SK-N-SH (cell line): ENCODE measurements at regions not wholly inside any gene's neighbourhood (a gene's known extent, or its start where the extent isn't known, plus 50 kb on each side); places are given as distances from the start of the nearest gene placed in this dataset.

Source experiments
- CTCF ChIA-PET: fragments of 300-600, 350-600 bp; formaldehyde crosslinking; extraction: SDS; loops from one replicate; lab custom pipeline; 2021; lab: Yijun Ruan, JAX
- POLR2A ChIA-PET: fragments of 350-600 bp; sonication (Branson Sonifier 250); formaldehyde crosslinking; extraction: SDS; loops from one replicate; lab custom pipeline; 2020; ENCODE audit warnings: antibody characterized with exemption, inconsistent platforms; lab: Yijun Ruan, JAX
- DNase-seq: peaks from one replicate; pipeline ENCODE4 v3.0.0; 2012
- H2AFZ ChIP-seq: fragments of 200-600 bp; sonication (generic); 2 replicates; pipeline ENCODE4 v1.8.1; 2016; ENCODE audit warnings: antibody characterized with exemption, mild to moderate bottlenecking, low read depth
- H3F3A ChIP-seq: fragments of 200-600 bp; sonication (generic); replicated peaks from 2 replicates; pipeline ENCODE3; 2016; ENCODE audit warnings: antibody characterized with exemption, mild to moderate bottlenecking; ENCODE audit not compliant: insufficient read depth
- H3K27ac ChIP-seq, 2 experiments: fragments of 200-500 bp in 1 of 2; fragments of 200-600 bp in 1 of 2; sonication (Bioruptor generic) in 1 of 2; sonication (generic), shearing (Covaris generic) in 1 of 2; 2 replicates each; pipeline versions ENCODE4 v1.5.1 to v1.6.1; 2014 to 2016; ENCODE audit warnings: low read depth in 2 of 2, inconsistent platforms in 1 of 2, low read length in 1 of 2, mild to moderate bottlenecking in 1 of 2, mixed read lengths in 1 of 2
- H3K27me3 ChIP-seq: fragments of 200-600 bp; sonication (generic), shearing (Covaris generic); 2 replicates; pipeline ENCODE4 v1.6.1; 2016; ENCODE audit warnings: mixed run types; ENCODE audit not compliant: insufficient read depth
- H3K36me3 ChIP-seq, 2 experiments: fragments of 200-500 bp in 1 of 2; fragments of 200-600 bp in 1 of 2; sonication (Bioruptor generic) in 1 of 2; sonication (generic) in 1 of 2; replicated peaks in 1 of 2; 2 replicates each; pipeline versions ENCODE3 to v1.5.1; 2014 to 2016; ENCODE audit warnings: low read length in 1 of 2, mild to moderate bottlenecking in 1 of 2; ENCODE audit not compliant: insufficient read depth in 2 of 2, control insufficient read depth in 1 of 2
- H3K4me1 ChIP-seq, 2 experiments: fragments of 200-500 bp in 1 of 2; fragments of 200-600 bp in 1 of 2; sonication (Bioruptor generic) in 1 of 2; sonication (generic), shearing (Covaris generic) in 1 of 2; 2 replicates each; pipeline versions ENCODE4 v1.5.1 to v1.6.1; 2014 to 2016; ENCODE audit warnings: low read depth in 1 of 2, low read length in 1 of 2, mixed run types in 1 of 2; ENCODE audit not compliant: insufficient read depth in 2 of 2, control insufficient read depth in 1 of 2
- H3K4me2 ChIP-seq: fragments of 200-600 bp; sonication (generic), shearing (Covaris generic); 2 replicates; pipeline ENCODE4 v1.6.1; 2017; ENCODE audit warnings: mixed run types
- H3K4me3 ChIP-seq, 2 experiments: fragments of 200-500 bp in 1 of 2; fragments of 200-600 bp in 1 of 2; sonication (Bioruptor generic) in 1 of 2; sonication (generic), shearing (Covaris generic) in 1 of 2; 2 replicates each; pipeline versions ENCODE4 v1.5.1 to v1.8.1; 2014 to 2016; ENCODE audit warnings: low read depth in 2 of 2, inconsistent platforms in 1 of 2, low read length in 1 of 2, mild to moderate bottlenecking in 1 of 2, mixed read lengths in 1 of 2, moderate library complexity in 1 of 2
- H3K79me2 ChIP-seq: fragments of 200-600 bp; sonication (generic); 2 replicates; pipeline ENCODE4 v1.8.1; 2017; ENCODE audit warnings: mild to moderate bottlenecking; ENCODE audit not compliant: insufficient read depth
- H3K9ac ChIP-seq: fragments of 200-600 bp; sonication (generic); 2 replicates; pipeline ENCODE4 v1.6.1; 2017; ENCODE audit warnings: mixed run types
- H3K9me2 ChIP-seq: fragments of 200-600 bp; sonication (generic); 2 replicates; pipeline ENCODE4 v1.6.1; 2017; ENCODE audit warnings: mixed run types
- H3K9me3 ChIP-seq: fragments of 200-600 bp; sonication (generic); 2 replicates; pipeline ENCODE4 v1.6.1; 2017; ENCODE audit warnings: mixed run types, mild to moderate bottlenecking, moderate library complexity
- H4K20me1 ChIP-seq: fragments of 200-600 bp; sonication (generic); 2 replicates; pipeline ENCODE4 v1.6.1; 2017; ENCODE audit warnings: mild to moderate bottlenecking, mixed run types; ENCODE audit not compliant: insufficient read depth
- CHD2 ChIP-seq: fragments of 150-350 bp; IDR thresholded peaks from 2 replicates; pipeline ENCODE4 v1.6.1; 2018; ENCODE audit warnings: low read length; ENCODE audit not compliant: partially characterized antibody
- ELF1 ChIP-seq: IDR thresholded peaks from 2 replicates; pipeline ENCODE4 v1.4.0; 2012
- EP300 ChIP-seq, 2 experiments: IDR thresholded peaks; 2 replicates each; pipeline versions ENCODE4 v1.4.0 to v1.6.1; 2012; ENCODE audit warnings: borderline replicate concordance in 1 of 2, low read depth in 1 of 2, low read length in 1 of 2
- EZH2phosphoT487 ChIP-seq: fragments of 200-600 bp; sonication (generic); IDR thresholded peaks from 2 replicates; pipeline ENCODE4 v1.6.1; 2017; ENCODE audit warnings: low read depth, mixed run types, mild to moderate bottlenecking, antibody characterized with exemption, moderate library complexity, borderline replicate concordance
- FOSL2 ChIP-seq: IDR thresholded peaks from 2 replicates; pipeline ENCODE4 v1.4.0; 2012; ENCODE audit warnings: low read depth, mild to moderate bottlenecking, moderate library complexity, borderline replicate concordance
- FOXJ3 ChIP-seq: sonication (generic); formaldehyde crosslinking; IDR thresholded peaks from 2 replicates; pipeline ENCODE4 v1.5.1; 2020; ENCODE audit warnings: mild to moderate bottlenecking, missing genetic modification reagents
- GABPA ChIP-seq: IDR thresholded peaks from 2 replicates; pipeline ENCODE4 v1.4.0; 2012; ENCODE audit warnings: low read depth, mild to moderate bottlenecking
- IRF3 ChIP-seq: fragments of 150-350 bp; IDR thresholded peaks from 2 replicates; pipeline ENCODE4 v1.6.1; 2016; ENCODE audit warnings: mild to moderate bottlenecking, low read depth, low read length
- JUND ChIP-seq: IDR thresholded peaks from 2 replicates; pipeline ENCODE4 v1.4.0; 2012
- MXI1 ChIP-seq: IDR thresholded peaks from 2 replicates; pipeline ENCODE4 v1.6.1; 2012; ENCODE audit warnings: mild to moderate bottlenecking, low read depth, low read length, improper control_type of control experiment
- NFIC ChIP-seq: IDR thresholded peaks from 2 replicates; pipeline ENCODE4 v1.4.0; 2012; ENCODE audit warnings: borderline replicate concordance
- PBX3 ChIP-seq: IDR thresholded peaks from 2 replicates; pipeline ENCODE4; 2012
- POLR2AphosphoS5 ChIP-seq: IDR thresholded peaks from 2 replicates; pipeline ENCODE4 v1.6.1; 2012; ENCODE audit warnings: low read depth, low read length
- RCOR1 ChIP-seq: fragments of 150-350 bp; IDR thresholded peaks from 2 replicates; pipeline ENCODE4 v1.6.1; 2017; ENCODE audit warnings: antibody characterized with exemption, low read length
- REST ChIP-seq: IDR thresholded peaks from 2 replicates; pipeline ENCODE4 v1.6.1; 2012; ENCODE audit warnings: mild to moderate bottlenecking, low read depth, low read length, moderate library complexity
- RFX5 ChIP-seq: IDR thresholded peaks from 2 replicates; pipeline ENCODE4 v1.6.1; 2012; ENCODE audit warnings: mild to moderate bottlenecking, improper control_type of control experiment, low read length
- TEAD4 ChIP-seq: IDR thresholded peaks from 2 replicates; pipeline ENCODE4 v1.4.0; 2012; ENCODE audit warnings: mild to moderate bottlenecking, borderline replicate concordance; ENCODE audit not compliant: insufficient read depth
- USF2 ChIP-seq: fragments of 150-350 bp; IDR thresholded peaks from 2 replicates; pipeline ENCODE4 v1.6.1; 2017; ENCODE audit warnings: antibody characterized with exemption, low read length, low read depth, borderline replicate concordance
- YY1 ChIP-seq: IDR thresholded peaks from 2 replicates; pipeline ENCODE4 v1.4.0; 2012; ENCODE audit warnings: low read depth, mild to moderate bottlenecking
- ZBTB33 ChIP-seq: IDR thresholded peaks from 2 replicates; pipeline ENCODE4 v1.4.0; 2012; ENCODE audit warnings: low read depth, borderline replicate concordance
- WGBS: methylation state at CpG from one replicate; pipeline ENCODE4 v1.1.6; 2017; ENCODE audit warnings: low lambda C conversion rate; 5-methylcytosine and 5-hydroxymethylcytosine counted together

- TF ChIP-seq GABPA (no peak), REST (no peak), YY1 (no peak), POLR2AphosphoS5 (no peak), MXI1 (no peak), USF2 (no peak), EZH2phosphoT487 (no peak)
These were observed 1027.4 kb downstream of the BRD1 start (continued) for GRCh38 chr22:48800036-48800885.

- H3K27me3 ChIP-seq = no peaks in the 10 kb centered on the region
- H2AFZ ChIP-seq = no peak overlapping the region
- ChIA-PET CTCF (interaction anchor here (0.9 kb wide), 1 partner anchor 17 kb away, joined by 3 read pairs; no protein-coding TSS in a partner anchor), POLR2A (no interaction called here)
- no peak overlapping the region for H3K4me3 ChIP-seq
- H3K9me2 ChIP-seq = no peaks in the 10 kb centered on the region
- no peak overlapping the region for H3K27ac ChIP-seq
- no peaks in the 10 kb centered on the region for H3K36me3 ChIP-seq
- H4K20me1 ChIP-seq = no peaks in the 10 kb centered on the region
- H3K9ac ChIP-seq = no peak overlapping the region
- WGBS = 20% methylated on average over 11 of the region's 18 CpGs
- no peak overlapping the region for H3K4me2 ChIP-seq
- no peak for DNase-seq
- no peaks in the 10 kb centered on the region for H3K9me3 ChIP-seq
- H3F3A ChIP-seq = no peaks in the 10 kb centered on the region
- H3K79me2 ChIP-seq = no peaks in the 10 kb centered on the region
- H3K4me1 ChIP-seq = no peaks in the 10 kb centered on the region
- TF ChIP-seq EP300 (IDR thresholded peaks at IDR 0.05; ENCODE audit: borderline replicate concordance in 1 of 2, low read depth in 1 of 2, low read length in 1 of 2) (no peak), IRF3 (no peak), FOSL2 (no peak), NFIC (no peak), JUND (no peak), PBX3 (no peak), GABPA (no peak), CHD2 (no peak), RFX5 (no peak), ELF1 (no peak), EZH2phosphoT487 (no peak), POLR2AphosphoS5 (no peak), ZBTB33 (no peak), TEAD4 (no peak), FOXJ3 (no peak), RCOR1 (no peak)
These were observed 1028.3 kb downstream of the BRD1 start for GRCh38 chr22:48799227-48799970.
